PC-3 (cell line): ENCODE measurements at regions not wholly inside any gene's neighbourhood (a gene's known extent, or its start where the extent isn't known, plus 50 kb on each side); places are given as distances from the start of the nearest gene placed in this dataset.

Experiments used
- ATAC-seq: fragments of 200-7000 bp; cut with Tn5 transposase; 2 replicates; pipeline ENCODE4 v1.9.1; 2020; ENCODE audit warnings: mild to moderate bottlenecking, moderate library complexity
- BruUV-seq: library from RNA; stranded (reverse); fragments of 400-500 nt; replicated peaks from 2 replicates; lab custom pipeline; 2021; lab: Mats Ljungman, UMichigan
- CTCF ChIA-PET: fragments of 300-600 bp; sonication (Branson Sonifier 250); formaldehyde crosslinking; loops from one replicate; lab custom pipeline; 2022; ENCODE audit warnings: antibody characterized with exemption; lab: Charles Lee
- POLR2A ChIA-PET: fragments of 300-600 bp; sonication (Branson Sonifier 250); formaldehyde crosslinking; loops from one replicate; lab custom pipeline; 2022; ENCODE audit warnings: antibody characterized with exemption; ENCODE audit not compliant: unreplicated experiment; lab: Charles Lee
- DNase-seq: peaks from one replicate; pipeline ENCODE4 v3.0.0-alpha.2; 2015
- H2AFZ ChIP-seq: fragments of 300-600 bp; sonication (generic); 2 replicates; pipeline ENCODE4 v1.6.0; 2016; ENCODE audit warnings: antibody characterized with exemption, low read length
- H3F3A ChIP-seq: fragments of 300-600 bp; sonication (generic); one replicate; pipeline ENCODE4 v1.6.0; 2017; ENCODE audit warnings: antibody characterized with exemption, low read length, control low read depth, mild to moderate bottlenecking; ENCODE audit not compliant: unreplicated experiment
- H3K27ac ChIP-seq: fragments of 300-600 bp; sonication (generic); 2 replicates; pipeline ENCODE4 v1.5.1; 2016; ENCODE audit warnings: mild to moderate bottlenecking, low read length
- H3K27me3 ChIP-seq: fragments of 300-600 bp; sonication (generic); 2 replicates; pipeline ENCODE4 v1.6.1; 2016; ENCODE audit warnings: low read length, mixed read lengths
- H3K36me3 ChIP-seq: fragments of 300-600 bp; sonication (generic); 2 replicates; pipeline ENCODE4 v1.6.1; 2016; ENCODE audit warnings: low read depth, mixed run types, low read length, mixed read lengths
- H3K4me1 ChIP-seq: fragments of 300-600 bp; sonication (generic); 2 replicates; pipeline ENCODE4 v1.5.1; 2016; ENCODE audit warnings: low read length; ENCODE audit not compliant: insufficient read depth
- H3K4me2 ChIP-seq: fragments of 300-600 bp; sonication (generic); 2 replicates; pipeline ENCODE4 v1.6.0; 2016; ENCODE audit warnings: low read length
- H3K4me3 ChIP-seq: fragments of 300-600 bp; sonication (generic); 2 replicates; pipeline ENCODE4 v1.5.1; 2016; ENCODE audit warnings: mild to moderate bottlenecking, low read length, mixed read lengths
- H3K79me2 ChIP-seq: fragments of 300-600 bp; sonication (generic); 2 replicates; pipeline ENCODE4 v1.6.1; 2017; ENCODE audit warnings: low read length, mixed read lengths
- H3K9ac ChIP-seq: fragments of 300-600 bp; sonication (generic); 2 replicates; pipeline ENCODE4 v1.6.0; 2016; ENCODE audit warnings: mild to moderate bottlenecking, low read length
- H3K9me2 ChIP-seq: fragments of 300-600 bp; sonication (generic); replicated peaks from 2 replicates; pipeline ENCODE4 v1.6.1; 2016; ENCODE audit warnings: mixed run types, low read length, mixed read lengths
- H3K9me3 ChIP-seq: fragments of 300-600 bp; sonication (generic); 2 replicates; pipeline ENCODE4 v1.6.1; 2016; ENCODE audit warnings: low read length, mixed read lengths
- H4K20me1 ChIP-seq: fragments of 300-600 bp; sonication (generic); 2 replicates; pipeline ENCODE4 v1.6.1; 2016; ENCODE audit warnings: low read length, mixed read lengths
- CTCF ChIP-seq: fragments of 300-600 bp; sonication (generic); conservative IDR thresholded peaks from 2 replicates; pipeline ENCODE4 v1.5.1; 2017; ENCODE audit warnings: antibody characterized with exemption, low read depth, mild to moderate bottlenecking, low read length
- EZH2 ChIP-seq: fragments of 300-600 bp; sonication (generic); IDR thresholded peaks from one replicate; pipeline ENCODE4 v1.6.1; 2017; ENCODE audit warnings: antibody characterized with exemption, mild to moderate bottlenecking, low read length; ENCODE audit not compliant: unreplicated experiment
- EZH2phosphoT487 ChIP-seq: fragments of 300-600 bp; sonication (generic); IDR thresholded peaks from 2 replicates; pipeline ENCODE4 v1.6.1; 2018; ENCODE audit warnings: mild to moderate bottlenecking, antibody characterized with exemption, low read length, borderline replicate concordance
- intact Hi-C: fragments of 100-400 bp; cut with micrococcal nuclease; formaldehyde crosslinking; loops from 2 replicates; pipeline ENCODE4 v1.9.0; 2023

- TF ChIP-seq EZH2phosphoT487 (no peak), EZH2 (no peak), CTCF (no peak)
- ChIA-PET CTCF (no interaction called here), POLR2A (no interaction called here)
- Histone ChIP-seq H3K9me2 (no peaks in the 10 kb centered on the region), H3K4me1 (peaks cover 5% of the 10 kb centered on the region), H4K20me1 (no peaks in the 10 kb centered on the region), H3K27me3 (no peaks in the 10 kb centered on the region), H3K4me3 (no peak overlapping the region), H3K9ac (no peak overlapping the region), H2AFZ (no peak overlapping the region), H3F3A (no peaks in the 10 kb centered on the region), H3K79me2 (no peaks in the 10 kb centered on the region), H3K36me3 (no peaks in the 10 kb centered on the region), H3K9me3 (no peaks in the 10 kb centered on the region), H3K4me2 (no peak overlapping the region), H3K27ac (no peak overlapping the region)
- intact Hi-C loops = loop anchor here (2.0 kb wide), 1 partner anchor 54 kb away; no protein-coding TSS in a partner anchor
- ATAC-seq (peak; percentile 89), DNase-seq (peak; percentile 56)
- no TSS peak for BruUV-seq
These were observed 570.9 kb upstream of the ZFP42 start for GRCh38 chr4:187424636-187425035.

- Histone ChIP-seq H3K79me2 (no peaks in the 10 kb centered on the region), H4K20me1 (no peaks in the 10 kb centered on the region), H3K4me2 (no peak overlapping the region), H3K4me3 (no peak overlapping the region), H2AFZ (no peak overlapping the region), H3K27me3 (no peaks in the 10 kb centered on the region), H3K9ac (no peak overlapping the region), H3K9me2 (no peaks in the 10 kb centered on the region), H3K9me3 (no peaks in the 10 kb centered on the region), H3F3A (no peaks in the 10 kb centered on the region), H3K27ac (no peak overlapping the region), H3K36me3 (no peaks in the 10 kb centered on the region), H3K4me1 (peaks cover 5% of the 10 kb centered on the region)
- TF ChIP-seq CTCF = no peak
- TF ChIP-seq EZH2 = no peak
- TF ChIP-seq EZH2phosphoT487 = no peak
- BruUV-seq = no TSS peak
- ATAC-seq = no peak
- ChIA-PET POLR2A (no interaction called here), CTCF (no interaction called here)
- intact Hi-C loops = no loop called here
- no peak for DNase-seq
These were observed 569.1 kb upstream of the ZFP42 start for GRCh38 chr4:187426511-187426910.

GRCh38 chr4:187432310-187432709 is 563.3 kb upstream of the ZFP42 start:
- Histone ChIP-seq H3K9ac (no peak overlapping the region), H3K36me3 (no peaks in the 10 kb centered on the region), H3K27ac (no peak overlapping the region), H3K4me1 (no peaks in the 10 kb centered on the region), H3K9me3 (no peaks in the 10 kb centered on the region), H4K20me1 (no peaks in the 10 kb centered on the region), H3K79me2 (no peaks in the 10 kb centered on the region), H2AFZ (no peak overlapping the region), H3F3A (no peaks in the 10 kb centered on the region), H3K4me2 (no peak overlapping the region), H3K9me2 (no peaks in the 10 kb centered on the region), H3K4me3 (no peak overlapping the region), H3K27me3 (no peaks in the 10 kb centered on the region)
- BruUV-seq = no TSS peak
- POLR2A ChIA-PET = no interaction called here
- no peak for ATAC-seq
- CTCF ChIA-PET = no interaction called here
- TF ChIP-seq EZH2 = no peak
- no peak for TF ChIP-seq EZH2phosphoT487
- no peak for TF ChIP-seq CTCF
- DNase-seq = no peak
- intact Hi-C loops = no loop called here
